HEK293 (cell line): ENCODE measurements at regions not wholly inside any gene's neighbourhood (a gene's known extent, or its start where the extent isn't known, plus 50 kb on each side); places are given as distances from the start of the nearest gene placed in this dataset.

Experiments used
- CTCF ChIA-PET: fragments of 350-600 bp; formaldehyde crosslinking; extraction: SDS; loops from one replicate; lab custom pipeline; 2021; ENCODE audit warnings: antibody characterized with exemption; lab: Yijun Ruan, JAX
- POLR2A ChIA-PET: fragments of 300-600 bp; formaldehyde crosslinking; extraction: SDS; loops from one replicate; lab custom pipeline; 2020; ENCODE audit warnings: antibody characterized with exemption, inconsistent platforms; lab: Yijun Ruan, JAX
- H3K27ac ChIP-seq: fragments of 200-500 bp; sonication (Bioruptor generic); 2 replicates; pipeline ENCODE4 v1.5.1; 2014; ENCODE audit warnings: low read depth, low read length, control low read depth, inconsistent platforms; ENCODE audit errors: extremely low read depth
- H3K36me3 ChIP-seq, 2 experiments: fragments of 200-500 bp in 1 of 2; sonication (Bioruptor generic) in 1 of 2; 1 replicate in 1 of 2; 2 replicates in 1 of 2; pipeline ENCODE4 v1.5.1; 2014 to 2017; ENCODE audit warnings: inconsistent platforms in 2 of 2, low read length in 2 of 2; ENCODE audit not compliant: control insufficient read depth in 2 of 2, insufficient read depth in 1 of 2
- H3K4me1 ChIP-seq: fragments of 200-500 bp; sonication (Bioruptor generic); 2 replicates; pipeline ENCODE4 v1.5.1; 2014; ENCODE audit warnings: mild to moderate bottlenecking, low read length, inconsistent platforms; ENCODE audit not compliant: control insufficient read depth, insufficient read depth
- H3K4me3 ChIP-seq: 2 replicates; pipeline ENCODE4 v1.5.1; 2011; ENCODE audit warnings: low read depth, mild to moderate bottlenecking, control low read depth, low read length, moderate library complexity
- H3K9me3 ChIP-seq: fragments of 200-500 bp; sonication (Bioruptor generic); 2 replicates; pipeline ENCODE4 v1.5.1; 2014; ENCODE audit warnings: low read depth, low read length, inconsistent platforms; ENCODE audit not compliant: control insufficient read depth, insufficient read depth
- FEZF1 ChIP-seq: fragments of 450-650 bp; formaldehyde crosslinking; IDR thresholded peaks from 2 replicates; pipeline ENCODE4 v1.5.1; 2016; ENCODE audit warnings: missing biosample characterization, missing genetic modification characterization
- GLIS2 ChIP-seq: fragments of 450-650 bp; formaldehyde crosslinking; IDR thresholded peaks from 2 replicates; pipeline ENCODE4 v1.5.1; 2016; ENCODE audit warnings: missing biosample characterization, missing genetic modification characterization
- HOXA7 ChIP-seq: sonication (generic); formaldehyde crosslinking; IDR thresholded peaks from 2 replicates; pipeline ENCODE4 v1.8.1; 2022; ENCODE audit warnings: missing genetic modification reagents, borderline replicate concordance
- KLF10 ChIP-seq: fragments of 450-650 bp; IDR thresholded peaks from 2 replicates; pipeline ENCODE4 v1.5.1; 2018; ENCODE audit warnings: missing biosample characterization, mild to moderate bottlenecking, missing genetic modification characterization
- KLF16 ChIP-seq: fragments of 450-650 bp; formaldehyde crosslinking; IDR thresholded peaks from 2 replicates; pipeline ENCODE4 v1.5.1; 2017; ENCODE audit warnings: missing biosample characterization, missing genetic modification characterization
- ZBTB10 ChIP-seq: fragments of 450-650 bp; formaldehyde crosslinking; IDR thresholded peaks from 2 replicates; pipeline ENCODE4 v1.5.1; 2016; ENCODE audit warnings: missing biosample characterization, missing genetic modification characterization
- ZBTB48 ChIP-seq: fragments of 450-650 bp; formaldehyde crosslinking; IDR thresholded peaks from 2 replicates; pipeline ENCODE4 v1.5.1; 2016; ENCODE audit warnings: missing biosample characterization, missing genetic modification characterization
- ZNF16 ChIP-seq: fragments of 450-650 bp; formaldehyde crosslinking; IDR thresholded peaks from 2 replicates; pipeline ENCODE4 v1.5.1; 2016; ENCODE audit warnings: low read depth, missing biosample characterization, missing genetic modification characterization
- ZNF239 ChIP-seq: fragments of 450-650 bp; formaldehyde crosslinking; IDR thresholded peaks from 2 replicates; pipeline ENCODE4 v1.5.1; 2016; ENCODE audit warnings: missing biosample characterization, missing genetic modification characterization
- ZNF24 ChIP-seq: fragments of 450-650 bp; formaldehyde crosslinking; IDR thresholded peaks from 2 replicates; pipeline ENCODE4 v1.5.1; 2016; ENCODE audit warnings: missing biosample characterization, missing genetic modification characterization
- ZNF623 ChIP-seq: fragments of 450-650 bp; formaldehyde crosslinking; IDR thresholded peaks from 2 replicates; pipeline ENCODE4 v1.5.1; 2016; ENCODE audit warnings: missing biosample characterization, missing genetic modification characterization
- ZNF658 ChIP-seq: fragments of 450-650 bp; formaldehyde crosslinking; IDR thresholded peaks from 2 replicates; pipeline ENCODE4; 2016; ENCODE audit warnings: missing biosample characterization, missing genetic modification characterization
- ZNF76 ChIP-seq: fragments of 450-650 bp; formaldehyde crosslinking; IDR thresholded peaks from 2 replicates; pipeline ENCODE4; 2016; ENCODE audit warnings: low read depth, missing biosample characterization, missing genetic modification characterization, borderline replicate concordance
- ZNF768 ChIP-seq: fragments of 450-650 bp; formaldehyde crosslinking; IDR thresholded peaks from 2 replicates; pipeline ENCODE4 v1.5.1; 2018; ENCODE audit warnings: missing biosample characterization, mild to moderate bottlenecking, missing genetic modification characterization
- ZNF776 ChIP-seq: fragments of 450-650 bp; formaldehyde crosslinking; IDR thresholded peaks from 2 replicates; pipeline ENCODE4 v1.5.0; 2017; ENCODE audit warnings: missing biosample characterization, missing genetic modification characterization, borderline replicate concordance
- TF ChIP-seq, protein P1 (sequence below): fragments of 450-650 bp; formaldehyde crosslinking; IDR thresholded peaks from 2 replicates; pipeline ENCODE4 v1.5.1; 2016; ENCODE audit warnings: missing biosample characterization, missing genetic modification characterization
- TF ChIP-seq, protein P2 (sequence below): fragments of 450-650 bp; formaldehyde crosslinking; IDR thresholded peaks from 2 replicates; pipeline ENCODE4 v1.5.1; 2016; ENCODE audit warnings: missing biosample characterization, missing genetic modification characterization
- TF ChIP-seq, protein P3 (sequence below): fragments of 450-650 bp; formaldehyde crosslinking; IDR thresholded peaks from 2 replicates; pipeline ENCODE4 v1.5.1; 2016; ENCODE audit warnings: missing biosample characterization, missing genetic modification characterization
- TF ChIP-seq, protein P4 (sequence below): fragments of 450-650 bp; formaldehyde crosslinking; IDR thresholded peaks from 2 replicates; pipeline ENCODE4 v1.5.1; 2017; ENCODE audit warnings: missing biosample characterization, missing genetic modification characterization

DNA sequence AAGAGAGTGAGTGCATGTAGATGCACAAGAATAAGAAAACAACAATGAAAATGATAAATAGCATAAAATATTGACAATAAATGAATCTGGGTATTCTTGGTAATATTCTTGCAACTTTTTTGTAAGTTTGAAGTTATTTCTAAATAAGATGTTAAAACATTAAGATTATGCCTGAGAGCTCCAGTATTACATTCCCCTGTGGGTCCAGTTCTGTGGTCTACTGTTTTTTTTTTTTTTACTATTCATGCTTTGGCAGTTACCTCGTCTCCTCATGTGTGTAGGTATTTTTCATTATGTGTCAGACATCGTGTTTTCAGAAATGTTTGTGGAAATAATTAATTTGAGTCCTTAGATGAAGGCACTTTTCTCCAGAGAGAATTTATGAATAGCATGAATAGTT, 386.2 kb downstream of the AACS start:
- Histone ChIP-seq H3K36me3 (no peaks in the 10 kb centered on the region), H3K4me3 (no peak overlapping the region), H3K27ac (no peak overlapping the region), H3K4me1 (no peaks in the 10 kb centered on the region), H3K9me3 (no peaks in the 10 kb centered on the region)
- POLR2A ChIA-PET = no interaction called here
- no peak for TF ChIP-seq ZNF16
- TF ChIP-seq KLF16 (tag by site-specific recombination) = no peak
- TF ChIP-seq, protein P1, sequence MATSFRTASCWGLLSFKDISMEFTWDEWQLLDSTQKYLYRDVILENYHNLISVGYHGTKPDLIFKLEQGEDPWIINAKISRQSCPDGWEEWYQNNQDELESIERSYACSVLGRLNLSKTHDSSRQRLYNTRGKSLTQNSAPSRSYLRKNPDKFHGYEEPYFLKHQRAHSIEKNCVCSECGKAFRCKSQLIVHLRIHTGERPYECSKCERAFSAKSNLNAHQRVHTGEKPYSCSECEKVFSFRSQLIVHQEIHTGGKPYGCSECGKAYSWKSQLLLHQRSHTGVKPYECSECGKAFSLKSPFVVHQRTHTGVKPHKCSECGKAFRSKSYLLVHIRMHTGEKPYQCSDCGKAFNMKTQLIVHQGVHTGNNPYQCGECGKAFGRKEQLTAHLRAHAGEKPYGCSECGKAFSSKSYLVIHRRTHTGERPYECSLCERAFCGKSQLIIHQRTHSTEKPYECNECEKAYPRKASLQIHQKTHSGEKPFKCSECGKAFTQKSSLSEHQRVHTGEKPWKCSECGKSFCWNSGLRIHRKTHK = peak; percentile 98
- no peak for TF ChIP-seq ZNF658 (tag by site-specific recombination)
- no peak for TF ChIP-seq ZNF239 (tag by site-specific recombination)
- TF ChIP-seq GLIS2 (tag by site-specific recombination) = no peak
- CTCF ChIA-PET = no interaction called here

GRCh38 chr12:125453751-125454150, 388.5 kb downstream of the AACS start:
- no peak for TF ChIP-seq KLF10
- TF ChIP-seq, all 188 proteins: peak for 0
- H3K9me3 ChIP-seq = no peaks in the 10 kb centered on the region
- CTCF ChIA-PET = no interaction called here
- H3K4me1 ChIP-seq = no peaks in the 10 kb centered on the region
- POLR2A ChIA-PET = no interaction called here
- H3K4me3 ChIP-seq = no peak overlapping the region
- no peaks in the 10 kb centered on the region for H3K36me3 ChIP-seq
- no peak overlapping the region for H3K27ac ChIP-seq

DNA sequence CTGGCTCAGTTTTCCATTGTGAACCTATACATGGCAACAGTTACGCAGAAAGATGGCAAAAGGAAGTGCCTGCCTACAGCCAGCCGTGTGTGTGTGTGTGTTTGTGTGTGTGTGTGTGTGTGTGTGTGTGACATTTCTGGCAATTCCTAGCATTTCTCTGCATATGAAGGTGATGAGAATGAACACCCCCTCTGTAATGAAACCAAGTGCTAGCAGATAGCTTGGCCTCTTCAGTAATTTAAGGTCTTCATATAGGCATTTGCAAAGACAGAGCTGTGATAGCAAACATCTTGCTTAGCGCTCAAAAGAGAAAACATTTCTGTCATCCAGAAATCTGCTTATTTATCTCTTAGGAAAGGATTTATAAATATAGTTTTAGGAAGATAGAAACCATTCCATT, 389.1 kb downstream of the AACS start:
- Histone ChIP-seq H3K9me3 (no peaks in the 10 kb centered on the region), H3K27ac (no peak overlapping the region)
- POLR2A ChIA-PET = no interaction called here

More for the DNA sequence above, 389.1 kb downstream of the AACS start:
- no peaks in the 10 kb centered on the region for H3K4me1 ChIP-seq
- no peak overlapping the region for H3K4me3 ChIP-seq
- CTCF ChIA-PET = no interaction called here
- TF ChIP-seq ZNF24 (tag by site-specific recombination) = no peak
- no peak for TF ChIP-seq ZNF623 (tag by site-specific recombination)
- no peak for TF ChIP-seq ZBTB48 (tag by site-specific recombination)
- TF ChIP-seq ZBTB10 (tag by site-specific recombination) = no peak
- TF ChIP-seq ZNF768 (tag by site-specific recombination) = no peak
- TF ChIP-seq ZNF776 (tag by site-specific recombination) = no peak
- no peak for TF ChIP-seq KLF10
- TF ChIP-seq ZNF76 (tag by site-specific recombination) = no peak
- TF ChIP-seq, protein P2, sequence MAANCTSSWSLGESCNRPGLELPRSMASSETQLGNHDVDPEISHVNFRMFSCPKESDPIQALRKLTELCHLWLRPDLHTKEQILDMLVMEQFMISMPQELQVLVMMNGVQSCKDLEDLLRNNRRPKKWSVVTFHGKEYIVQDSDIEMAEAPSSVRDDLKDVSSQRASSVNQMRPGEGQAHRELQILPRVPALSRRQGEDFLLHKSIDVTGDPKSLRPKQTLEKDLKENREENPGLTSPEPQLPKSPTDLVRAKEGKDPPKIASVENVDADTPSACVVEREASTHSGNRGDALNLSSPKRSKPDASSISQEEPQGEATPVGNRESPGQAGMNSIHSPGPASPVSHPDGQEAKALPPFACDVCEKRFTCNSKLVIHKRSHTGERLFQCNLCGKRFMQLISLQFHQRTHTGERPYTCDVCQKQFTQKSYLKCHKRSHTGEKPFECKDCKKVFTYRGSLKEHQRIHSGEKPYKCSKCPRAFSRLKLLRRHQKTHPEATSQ (tag by site-specific recombination) = no peak
- TF ChIP-seq HOXA7 = no peak
- TF ChIP-seq FEZF1 = no peak
- TF ChIP-seq, protein P3, sequence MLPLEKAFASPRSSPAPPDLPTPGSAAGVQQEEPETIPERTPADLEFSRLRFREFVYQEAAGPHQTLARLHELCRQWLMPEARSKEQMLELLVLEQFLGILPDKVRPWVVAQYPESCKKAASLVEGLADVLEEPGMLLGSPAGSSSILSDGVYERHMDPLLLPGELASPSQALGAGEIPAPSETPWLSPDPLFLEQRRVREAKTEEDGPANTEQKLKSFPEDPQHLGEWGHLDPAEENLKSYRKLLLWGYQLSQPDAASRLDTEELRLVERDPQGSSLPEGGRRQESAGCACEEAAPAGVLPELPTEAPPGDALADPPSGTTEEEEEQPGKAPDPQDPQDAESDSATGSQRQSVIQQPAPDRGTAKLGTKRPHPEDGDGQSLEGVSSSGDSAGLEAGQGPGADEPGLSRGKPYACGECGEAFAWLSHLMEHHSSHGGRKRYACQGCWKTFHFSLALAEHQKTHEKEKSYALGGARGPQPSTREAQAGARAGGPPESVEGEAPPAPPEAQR (tag by site-specific recombination) = no peak
- TF ChIP-seq, protein P4, sequence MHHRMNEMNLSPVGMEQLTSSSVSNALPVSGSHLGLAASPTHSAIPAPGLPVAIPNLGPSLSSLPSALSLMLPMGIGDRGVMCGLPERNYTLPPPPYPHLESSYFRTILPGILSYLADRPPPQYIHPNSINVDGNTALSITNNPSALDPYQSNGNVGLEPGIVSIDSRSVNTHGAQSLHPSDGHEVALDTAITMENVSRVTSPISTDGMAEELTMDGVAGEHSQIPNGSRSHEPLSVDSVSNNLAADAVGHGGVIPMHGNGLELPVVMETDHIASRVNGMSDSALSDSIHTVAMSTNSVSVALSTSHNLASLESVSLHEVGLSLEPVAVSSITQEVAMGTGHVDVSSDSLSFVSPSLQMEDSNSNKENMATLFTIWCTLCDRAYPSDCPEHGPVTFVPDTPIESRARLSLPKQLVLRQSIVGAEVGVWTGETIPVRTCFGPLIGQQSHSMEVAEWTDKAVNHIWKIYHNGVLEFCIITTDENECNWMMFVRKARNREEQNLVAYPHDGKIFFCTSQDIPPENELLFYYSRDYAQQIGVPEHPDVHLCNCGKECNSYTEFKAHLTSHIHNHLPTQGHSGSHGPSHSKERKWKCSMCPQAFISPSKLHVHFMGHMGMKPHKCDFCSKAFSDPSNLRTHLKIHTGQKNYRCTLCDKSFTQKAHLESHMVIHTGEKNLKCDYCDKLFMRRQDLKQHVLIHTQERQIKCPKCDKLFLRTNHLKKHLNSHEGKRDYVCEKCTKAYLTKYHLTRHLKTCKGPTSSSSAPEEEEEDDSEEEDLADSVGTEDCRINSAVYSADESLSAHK (tag by site-specific recombination) = no peak
- H3K36me3 ChIP-seq = no peaks in the 10 kb centered on the region
